ENCODE measurements at regions not wholly inside any gene's neighbourhood (a gene's known extent, or its start where the extent isn't known, plus 50 kb on each side); places are given as distances from the start of the nearest gene placed in this dataset.
"Not testable (repeated sequence)": the region's sequence is repeated elsewhere in the genome, so short reads cannot be mapped to it uniquely, and the experiment has no call there.

DNA sequence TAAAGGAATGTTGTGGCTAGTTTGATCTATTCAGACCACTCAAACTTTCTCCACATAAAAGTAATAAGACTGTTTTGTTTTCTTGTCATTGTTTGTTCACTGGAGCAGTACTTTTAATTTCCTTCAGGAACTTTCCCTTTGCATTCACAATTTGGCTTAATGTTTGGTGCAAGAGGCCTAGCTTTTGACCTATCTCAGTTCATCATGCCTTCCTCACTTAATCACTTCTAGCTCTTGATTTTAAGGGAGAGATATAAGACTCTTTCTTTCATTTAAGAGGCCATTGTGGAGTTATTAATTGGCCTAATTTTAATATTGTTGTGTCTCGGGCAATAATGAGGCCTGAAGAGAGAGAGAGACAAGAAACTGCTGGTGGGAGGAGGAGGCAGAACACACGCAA is 371.7 kb upstream of the DEPDC1 start:
- DNase-seq (ENCODE audit: low read depth) = no peak

DNA sequence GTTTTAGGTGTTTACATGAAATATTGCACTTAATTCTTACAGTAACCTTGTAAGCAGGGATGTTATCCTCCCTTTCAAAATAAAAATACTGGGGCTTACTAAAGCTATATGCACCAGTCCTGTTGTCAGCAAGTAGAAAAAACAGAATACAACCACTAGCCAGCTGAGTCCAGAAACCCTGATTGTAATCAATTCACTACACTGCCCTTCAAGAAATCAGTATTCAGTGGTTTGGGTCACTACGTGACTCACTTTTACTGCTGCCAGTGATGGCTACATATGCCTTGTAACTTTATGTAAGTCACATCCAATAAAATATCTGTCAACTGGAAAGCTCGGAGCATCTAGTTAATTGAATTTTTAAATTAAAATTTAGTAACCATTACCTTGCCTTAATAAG is 376.3 kb upstream of the DEPDC1 start:
- DNase-seq (ENCODE audit: low read depth) = no peak

DNA sequence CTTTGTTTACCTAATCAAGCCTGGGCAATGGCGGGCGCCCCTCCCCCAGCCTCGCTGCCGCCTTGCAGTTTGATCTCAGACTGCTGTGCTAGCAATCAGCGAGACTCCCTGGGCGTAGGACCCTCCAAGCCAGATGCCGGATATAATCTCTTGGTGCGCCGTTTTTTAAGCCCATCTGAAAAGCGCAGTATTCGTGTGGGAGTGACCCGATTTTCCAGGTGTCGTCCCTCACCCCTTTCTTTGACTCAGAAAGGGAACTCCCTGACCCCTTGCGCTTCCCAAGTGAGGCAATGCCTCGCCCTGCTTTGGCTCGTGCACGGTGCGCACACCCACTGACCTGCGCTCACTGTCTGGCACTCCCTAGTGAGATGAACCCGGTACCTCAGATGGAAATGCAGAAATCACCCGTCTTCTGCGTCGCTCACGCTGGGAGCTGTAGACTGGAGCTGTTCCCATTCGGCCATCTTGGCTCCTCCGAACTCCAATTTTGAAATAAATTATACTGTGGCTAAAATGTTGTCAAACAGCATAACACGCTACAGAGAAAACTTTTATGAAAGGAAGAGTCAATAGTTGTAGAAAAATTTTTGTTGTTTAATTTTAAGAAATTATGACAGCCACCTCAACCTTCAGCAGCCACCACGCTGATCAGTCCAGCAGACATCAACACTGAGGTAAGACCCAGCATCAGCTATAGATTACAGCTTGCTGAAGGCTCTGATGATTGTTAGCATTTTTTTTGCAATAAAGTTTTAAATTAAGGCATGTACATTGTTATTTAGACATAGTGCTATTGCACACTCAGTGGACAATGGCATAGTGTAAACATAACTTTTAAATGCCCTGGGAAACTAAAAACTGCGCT is 384.7 kb upstream of the DEPDC1 start:
- not testable (repeated sequence) for DNase-seq (ENCODE audit: low read depth)

DNA sequence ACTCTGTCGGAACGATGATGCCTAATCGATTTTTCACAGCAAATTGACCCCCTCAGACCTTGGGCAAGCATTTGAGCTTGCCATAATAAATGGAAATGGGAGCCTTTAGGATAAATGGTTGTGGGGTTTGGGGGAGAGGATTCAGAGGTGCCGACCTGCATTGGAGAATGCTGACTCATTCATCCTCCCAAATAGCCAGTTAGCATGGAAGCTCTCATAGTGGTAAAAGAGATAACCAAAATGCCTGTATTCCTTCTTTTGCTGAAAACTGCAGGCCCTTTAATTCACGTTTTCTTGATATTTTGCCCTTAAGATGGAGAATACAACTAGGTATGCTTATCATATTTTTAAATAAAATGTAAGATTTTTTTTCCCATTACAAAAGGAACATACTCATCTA is 392.6 kb upstream of the DEPDC1 start:
- no peak for DNase-seq (ENCODE audit: low read depth)

DNA sequence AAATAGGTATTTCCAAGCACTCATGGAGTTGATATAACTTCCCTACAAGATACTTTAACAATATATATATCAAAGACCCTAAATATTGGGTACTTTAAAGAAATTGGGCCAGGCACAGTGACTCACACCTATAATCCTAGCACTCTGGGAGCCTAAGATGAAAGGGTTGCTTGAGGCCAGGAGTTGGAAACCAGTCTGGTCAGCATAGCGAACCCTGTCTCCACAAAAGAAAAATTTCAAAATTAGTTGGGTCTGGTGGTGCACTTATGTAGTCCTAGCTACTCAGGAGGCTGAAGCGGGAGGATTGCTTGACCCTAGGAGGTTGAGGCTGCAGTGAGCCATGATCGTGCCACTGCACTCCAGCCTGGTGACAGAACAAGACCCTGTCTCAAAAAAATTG is 393.9 kb upstream of the DEPDC1 start:
- DNase-seq (ENCODE audit: low read depth) = no peak

DNA sequence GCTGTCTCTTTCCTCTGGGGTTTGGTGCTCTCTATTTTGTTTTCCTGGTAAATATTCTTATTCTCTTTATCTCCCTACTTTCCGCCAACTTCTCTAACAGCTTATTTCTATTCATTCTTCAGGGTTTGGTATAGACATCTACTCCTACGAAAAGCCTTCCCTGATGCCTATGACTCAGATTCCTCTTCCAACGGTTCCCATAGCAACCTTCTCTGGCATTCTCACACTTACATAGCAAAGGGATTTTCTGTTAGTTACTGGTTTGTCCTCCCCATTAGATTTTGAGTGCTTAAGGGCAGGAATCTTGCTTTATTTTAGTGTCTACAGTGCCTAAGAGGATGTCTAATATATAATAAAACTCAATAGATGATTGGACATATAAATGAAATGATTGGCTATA is 407.6 kb upstream of the DEPDC1 start:
- DNase-seq (ENCODE audit: low read depth) = no peak

DNA sequence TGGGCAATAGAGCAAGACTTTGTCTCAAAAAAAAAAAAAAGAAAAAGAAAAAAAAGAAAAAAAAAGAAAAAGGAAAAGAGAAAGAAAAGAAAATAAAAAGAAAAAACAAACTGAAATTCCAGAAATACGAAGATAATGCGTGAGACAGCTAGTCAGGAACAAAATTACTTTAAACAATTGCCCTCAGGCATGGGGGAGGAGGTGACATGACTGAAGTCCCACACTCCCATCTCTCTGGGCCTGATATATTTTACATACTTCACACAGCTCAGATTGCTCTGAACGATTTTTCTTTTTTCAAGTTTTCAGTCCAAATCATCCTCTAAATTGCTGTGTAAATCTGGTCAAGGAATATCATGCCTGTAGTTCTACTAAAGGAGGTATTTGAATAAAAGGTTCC is 409.5 kb upstream of the DEPDC1 start:
- DNase-seq (ENCODE audit: low read depth) = no peak

DNA sequence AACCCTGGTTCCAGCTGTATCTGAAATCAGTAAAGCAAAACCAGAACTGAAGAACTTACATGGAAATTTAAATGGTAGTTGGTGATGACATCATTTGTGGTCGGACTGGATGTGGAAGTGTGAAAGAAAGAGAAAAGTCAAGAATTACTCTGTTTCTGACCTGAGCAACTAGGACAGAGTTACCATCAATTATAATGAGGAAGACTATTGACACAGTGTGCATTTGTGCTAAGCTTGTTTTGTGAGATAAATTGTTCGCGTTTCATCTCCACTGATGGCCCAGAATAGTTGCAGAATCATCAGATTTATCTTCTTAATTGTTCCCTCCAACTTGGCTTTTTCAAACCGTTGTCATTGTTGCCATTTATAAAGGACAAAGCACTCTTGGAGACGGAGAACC is 410.6 kb upstream of the DEPDC1 start:
- DNase-seq (ENCODE audit: low read depth) = no peak

DNA sequence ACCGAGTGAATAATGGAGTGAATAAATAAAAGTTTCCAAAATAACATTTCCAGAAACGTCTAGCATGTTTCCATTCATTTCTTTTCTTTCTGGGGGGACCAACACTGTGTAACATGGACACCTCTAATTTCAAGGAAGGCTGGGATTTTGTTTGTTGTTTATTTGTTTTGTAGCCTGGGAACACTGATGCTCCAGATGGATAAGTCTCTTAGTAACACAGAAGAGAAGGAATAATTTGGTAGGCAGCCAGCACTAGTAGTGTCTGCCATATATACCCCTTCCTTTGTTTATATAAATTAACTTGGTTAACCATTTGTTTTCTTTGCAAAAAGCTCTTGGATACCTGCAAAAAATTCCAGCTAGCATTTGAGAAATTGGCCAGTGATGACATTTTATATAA is 411.4 kb upstream of the DEPDC1 start:
- DNase-seq (ENCODE audit: low read depth) = no peak

DNA sequence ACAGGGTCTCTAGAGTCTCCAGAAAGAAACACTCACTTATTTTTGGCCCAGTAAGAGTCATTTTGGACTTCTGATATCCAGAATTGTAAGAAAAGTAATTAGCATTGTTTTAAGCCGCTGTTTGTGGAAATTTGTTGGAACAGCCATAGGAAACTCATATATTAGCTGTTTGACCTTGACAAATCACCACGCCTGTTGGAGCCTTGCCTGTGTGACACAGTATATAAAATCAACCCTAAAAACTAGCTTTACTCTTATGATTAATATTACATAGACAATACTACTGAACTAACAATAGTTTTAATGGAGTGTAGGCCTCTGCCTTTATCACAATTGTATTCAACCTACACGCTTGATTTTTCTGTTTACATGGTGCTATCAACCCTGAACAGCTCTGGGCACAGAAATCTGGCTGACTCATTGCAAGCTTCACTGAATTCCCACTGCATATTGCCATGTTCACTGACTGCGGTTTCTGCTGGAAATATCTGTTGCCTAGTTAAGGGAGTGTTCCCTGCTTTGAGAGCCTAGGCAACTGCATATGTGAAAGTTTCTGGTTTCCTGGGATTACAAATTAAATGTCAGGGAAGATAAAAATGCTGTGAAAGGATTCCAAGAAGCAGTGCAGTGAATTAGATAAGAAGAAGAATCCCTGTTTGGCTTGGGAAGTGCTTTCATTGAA is 419.5 kb upstream of the DEPDC1 start:
- no peak for DNase-seq (ENCODE audit: low read depth)

DNA sequence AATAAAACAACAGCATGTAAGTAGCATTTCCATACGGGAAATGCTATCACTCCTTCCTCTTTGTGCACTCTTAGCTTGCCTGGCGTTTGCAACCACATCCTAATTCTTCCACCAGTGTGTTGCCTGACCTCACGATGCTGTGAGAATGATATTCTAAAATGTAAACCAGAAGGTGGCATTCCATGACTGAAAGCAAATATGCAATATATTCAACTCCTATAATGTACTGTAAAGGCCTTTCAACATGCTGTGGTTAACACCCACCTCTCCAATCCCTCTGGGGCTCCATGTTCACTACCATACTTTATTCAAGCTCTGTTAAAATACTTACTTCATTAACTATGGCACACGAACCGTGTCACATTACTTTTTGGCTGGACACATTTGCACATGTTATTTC is 420.6 kb upstream of the DEPDC1 start:
- DNase-seq (ENCODE audit: low read depth) = no peak

DNA sequence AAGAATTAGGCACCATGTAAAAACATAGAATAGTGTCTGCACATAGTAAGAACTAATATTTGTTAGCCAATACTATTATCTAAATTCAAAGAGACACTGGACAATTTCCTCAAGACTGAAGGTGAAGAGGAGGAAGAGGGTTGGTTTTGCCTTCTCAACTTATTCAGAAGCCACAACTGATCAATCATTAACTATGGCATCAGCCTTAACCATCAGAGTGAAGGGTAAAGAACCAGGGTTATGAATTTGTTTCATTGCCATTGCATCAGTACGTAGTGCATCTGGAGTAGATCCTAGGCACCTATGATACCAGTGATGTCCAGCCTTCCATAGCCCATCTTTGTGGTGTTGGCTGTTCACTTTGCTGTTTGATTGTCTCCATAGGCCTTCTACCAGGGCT is 421.7 kb upstream of the DEPDC1 start:
- DNase-seq (ENCODE audit: low read depth) = no peak

DNA sequence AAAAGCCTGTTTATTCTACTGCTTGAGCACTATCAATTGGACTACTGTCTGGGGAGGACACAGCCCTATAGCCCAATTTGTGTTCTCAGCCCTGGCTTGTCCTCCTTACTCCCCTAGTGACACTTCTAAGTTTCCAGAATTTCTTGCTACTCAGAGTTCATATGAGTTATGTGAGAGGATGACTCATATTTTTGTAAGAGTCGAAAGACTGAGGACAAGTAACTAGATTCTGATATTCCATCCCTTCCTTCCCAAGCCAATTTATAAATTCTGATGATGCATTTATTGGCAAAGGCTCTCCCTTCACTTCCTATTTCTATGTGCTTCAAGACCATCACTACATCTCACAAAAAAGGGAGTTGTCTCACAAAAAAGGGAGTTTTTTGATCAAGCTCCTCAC is 422.2 kb upstream of the DEPDC1 start:
- no peak for DNase-seq (ENCODE audit: low read depth)

DNA sequence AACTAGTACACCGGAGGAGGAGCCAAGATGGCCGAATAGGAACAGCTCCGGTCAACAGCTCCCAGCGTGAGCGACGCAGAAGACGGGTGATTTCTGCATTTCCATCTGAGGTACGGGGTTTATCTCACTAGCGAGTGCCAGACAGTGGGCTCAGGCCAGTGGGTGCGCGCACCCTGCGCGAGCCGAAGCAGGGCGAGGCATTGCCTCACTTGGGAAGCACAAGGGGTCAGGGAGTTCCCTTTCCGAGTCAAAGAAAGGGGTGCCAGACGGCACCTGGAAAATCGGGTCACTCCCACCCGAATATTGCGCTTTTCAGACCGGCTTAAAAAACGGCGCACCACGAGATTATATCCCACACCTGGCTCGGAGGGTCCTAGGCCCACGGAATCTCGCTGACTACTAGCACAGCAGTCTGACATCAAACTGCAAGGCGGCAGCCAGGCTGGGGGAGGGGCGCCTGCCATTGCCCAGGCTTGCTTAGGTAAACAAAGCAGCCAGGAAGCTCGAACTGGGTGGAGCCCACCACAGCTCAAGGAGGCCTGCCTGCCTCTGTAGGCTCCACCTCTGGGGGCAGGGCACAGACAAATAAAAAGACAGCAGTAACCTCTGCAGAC is 426.7 kb upstream of the DEPDC1 start:
- DNase-seq (ENCODE audit: low read depth) = not testable (repeated sequence)

DNA sequence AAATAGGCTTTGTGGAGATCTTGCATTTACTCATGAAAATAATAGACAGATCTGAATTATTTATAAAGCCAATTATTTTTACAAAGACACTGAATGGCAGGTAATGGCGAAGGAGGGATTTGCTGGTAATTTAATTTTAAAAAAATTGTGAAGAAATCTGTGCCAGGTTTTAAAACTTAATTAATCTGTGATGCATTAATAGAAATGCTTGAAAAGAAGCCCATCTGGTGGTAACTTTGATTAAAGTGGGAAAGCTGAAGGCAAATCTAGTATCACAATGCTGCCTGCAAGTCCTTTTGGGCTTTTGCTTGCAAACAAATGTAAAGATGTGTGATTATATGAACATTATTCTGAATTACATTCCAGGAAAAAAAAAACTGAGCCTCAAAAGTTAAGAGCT is 433.2 kb upstream of the DEPDC1 start:
- no peak for DNase-seq (ENCODE audit: low read depth)

DNA sequence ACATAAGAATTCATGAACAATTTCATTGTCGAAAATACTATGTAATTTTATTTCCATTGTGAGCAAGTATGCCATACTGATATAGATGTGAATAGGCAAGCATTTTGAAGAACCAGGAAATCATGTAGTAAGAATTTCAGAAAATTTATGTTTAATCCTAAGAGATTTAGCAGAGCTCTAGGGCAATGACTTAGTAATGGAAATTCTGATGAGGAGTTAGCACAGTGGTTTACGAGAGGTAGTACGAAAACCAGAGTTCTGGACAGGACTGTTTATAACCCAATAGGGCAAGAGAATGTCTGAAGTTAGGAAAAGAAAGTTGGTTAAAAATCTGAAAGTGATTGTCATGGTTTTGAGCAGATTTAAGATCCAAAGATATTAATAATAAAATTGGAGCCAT is 439.6 kb upstream of the DEPDC1 start:
- no peak for DNase-seq (ENCODE audit: low read depth)

DNA sequence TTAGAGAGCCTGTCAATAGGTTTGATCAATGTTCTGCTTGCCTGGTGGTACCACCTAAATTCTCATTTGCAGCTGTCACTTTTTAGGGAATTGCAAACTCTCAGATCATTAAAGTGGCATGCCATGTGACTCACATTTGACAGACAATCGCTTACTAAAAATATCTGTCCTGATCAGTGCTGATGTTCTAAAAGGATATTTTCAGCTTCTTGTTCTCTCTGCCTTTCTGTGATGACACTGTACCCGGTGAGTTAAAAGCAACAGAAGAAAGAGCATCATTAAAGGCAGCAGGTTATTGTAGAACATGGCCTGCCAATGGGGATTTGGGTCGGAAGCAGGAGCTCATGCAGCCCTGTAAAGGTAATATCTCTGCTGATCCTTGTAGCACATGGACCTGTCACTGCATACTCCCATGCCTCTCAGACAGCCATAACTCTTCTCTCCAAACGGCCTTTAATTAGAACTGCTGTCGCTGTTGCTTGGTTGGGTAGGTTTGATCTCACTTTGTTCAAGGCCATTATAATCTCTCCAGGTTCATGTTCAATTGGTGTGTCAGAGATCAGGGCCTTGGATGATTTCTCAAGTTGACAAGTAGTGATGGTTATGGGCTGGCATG is 441.3 kb upstream of the DEPDC1 start:
- no peak for DNase-seq (ENCODE audit: low read depth)

DNA sequence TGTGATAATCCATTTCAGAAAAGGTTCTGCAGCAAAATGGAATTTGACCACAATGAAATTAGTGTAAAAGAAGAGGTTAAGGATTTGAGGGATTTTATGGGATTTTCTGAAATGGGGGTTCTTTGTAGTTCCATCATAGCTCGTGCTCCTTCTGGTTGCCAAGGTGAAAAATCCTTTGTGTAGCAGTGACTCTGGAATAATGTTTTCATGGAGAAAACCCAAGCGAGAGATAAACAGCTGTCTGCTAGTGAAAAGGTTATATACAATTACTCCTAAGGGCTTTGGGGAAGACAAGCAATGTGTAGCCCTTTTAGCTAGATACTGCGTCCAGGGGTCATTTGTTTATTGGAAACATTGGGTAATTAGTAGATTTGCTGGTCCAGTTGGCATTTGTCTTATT is 453.2 kb upstream of the DEPDC1 start:
- DNase-seq (ENCODE audit: low read depth) = no peak

DNA sequence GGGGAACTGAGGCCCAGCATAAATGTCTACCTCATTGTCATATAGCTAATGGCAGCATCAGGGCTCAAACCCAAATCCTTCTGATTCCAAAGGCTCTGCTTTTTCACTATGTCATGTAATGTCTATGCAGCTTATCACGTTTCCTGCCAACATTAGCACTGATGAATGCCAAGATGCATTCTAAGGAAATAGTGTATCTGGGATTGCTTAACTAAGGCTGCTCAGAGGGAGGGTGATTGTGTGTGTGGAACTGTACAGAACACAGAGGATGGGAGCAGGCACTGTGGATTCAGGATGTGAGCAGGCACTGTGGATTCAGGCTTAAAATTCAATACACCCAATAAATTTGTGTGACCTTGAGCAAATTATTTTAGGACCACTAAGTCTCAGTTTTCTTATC is 456.4 kb upstream of the DEPDC1 start:
- no peak for DNase-seq (ENCODE audit: low read depth)

DNA sequence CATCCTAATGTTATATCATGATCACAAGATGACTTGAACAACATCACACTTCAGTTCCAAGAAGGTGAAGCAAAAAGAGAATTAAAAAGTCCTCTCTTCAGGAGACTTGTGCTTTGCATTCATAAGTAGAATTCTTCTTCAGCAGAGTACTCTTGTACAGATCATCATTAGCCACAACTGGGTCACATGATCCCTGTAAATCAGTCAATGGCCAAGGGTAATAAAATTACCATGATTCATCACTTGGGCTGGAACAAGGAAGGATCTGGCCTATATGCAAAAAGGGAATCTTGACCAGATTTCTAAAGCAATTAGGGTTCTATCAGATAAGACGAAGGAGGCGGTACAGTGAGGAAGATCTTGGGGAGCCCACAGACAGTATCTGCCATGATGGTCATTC is 458.0 kb upstream of the DEPDC1 start:
- DNase-seq (ENCODE audit: low read depth) = no peak

DNA sequence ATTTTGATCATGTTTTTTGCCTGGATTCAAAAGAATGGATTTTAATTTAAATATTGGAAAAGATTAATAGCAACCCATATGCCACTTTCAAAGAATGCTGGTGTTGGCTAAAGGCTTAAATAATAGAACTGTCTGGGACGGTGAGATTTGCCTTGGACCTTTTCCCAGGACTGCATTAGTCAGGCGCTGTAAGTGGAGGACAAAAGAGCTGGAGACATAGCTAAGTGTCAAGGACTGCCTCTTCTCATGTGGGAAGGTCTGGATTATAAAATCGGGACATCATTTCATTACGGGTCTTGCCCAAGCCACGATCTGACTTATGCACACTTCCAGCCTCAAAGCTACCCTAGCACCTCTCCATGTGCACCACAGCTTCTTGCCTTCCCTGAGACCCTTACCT is 458.5 kb upstream of the DEPDC1 start:
- no peak for DNase-seq (ENCODE audit: low read depth)

DNA sequence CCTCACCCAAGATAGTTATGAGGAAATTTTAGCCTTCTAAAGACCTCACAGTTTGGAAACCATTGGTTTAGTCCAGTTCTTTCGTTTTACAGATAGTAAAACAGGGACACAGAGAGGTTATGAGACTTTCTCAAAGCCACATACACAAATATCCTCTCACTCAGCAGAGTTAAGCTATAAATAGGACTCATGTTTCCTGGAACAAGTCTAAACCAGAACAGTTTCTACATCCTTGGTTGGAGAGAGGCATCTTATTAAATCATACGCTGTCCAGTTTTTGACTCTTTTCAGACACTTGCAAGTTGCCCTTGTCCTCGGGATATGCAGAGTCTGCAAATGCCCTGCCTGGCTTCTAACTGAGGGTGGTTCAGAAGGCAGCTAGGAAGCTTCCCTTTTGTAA is 462.1 kb upstream of the DEPDC1 start:
- no peak for DNase-seq (ENCODE audit: low read depth)

DNA sequence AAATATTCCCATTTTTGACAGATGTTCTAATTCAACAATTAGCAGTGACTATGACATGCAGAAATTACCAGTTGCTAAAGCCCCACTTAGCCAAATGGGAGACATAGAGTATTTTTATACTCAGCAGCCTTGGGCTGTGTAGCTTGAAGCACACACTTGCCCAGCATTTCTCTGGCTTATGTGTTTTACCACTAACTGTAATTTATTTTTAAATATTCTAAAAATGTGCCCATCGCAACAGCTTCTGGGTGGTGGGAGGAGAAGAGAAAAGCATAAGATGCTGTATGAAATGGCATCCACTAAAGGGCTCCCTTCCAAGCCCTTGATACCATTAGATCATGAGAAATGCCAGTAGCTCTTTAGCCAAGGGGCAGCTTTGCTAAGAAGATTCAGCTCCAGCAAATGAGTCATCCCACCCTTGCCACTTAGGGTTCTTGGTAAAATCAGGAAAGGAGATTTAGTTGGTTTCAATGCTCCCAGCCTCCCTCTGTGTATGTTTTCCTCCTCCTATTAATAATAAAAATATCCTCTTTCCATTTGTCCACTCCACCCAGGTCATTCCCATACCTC is 462.7 kb upstream of the DEPDC1 start:
- DNase-seq (ENCODE audit: low read depth) = no peak
